HG03457 (cell line): ENCODE measurements at regions not wholly inside any gene's neighbourhood (a gene's known extent, or its start where the extent isn't known, plus 50 kb on each side); places are given as distances from the start of the nearest gene placed in this dataset.
A peak's percentile ranks its signal among the peaks of the same experiment; 100 is the strongest.

Source experiments
- ATAC-seq: cut with Tn5 transposase; IDR thresholded peaks from one replicate; pipeline ENCODE4 v1.9.1; 2021; ENCODE audit warnings: moderate number of reproducible peaks; ENCODE audit not compliant: unreplicated experiment

DNA sequence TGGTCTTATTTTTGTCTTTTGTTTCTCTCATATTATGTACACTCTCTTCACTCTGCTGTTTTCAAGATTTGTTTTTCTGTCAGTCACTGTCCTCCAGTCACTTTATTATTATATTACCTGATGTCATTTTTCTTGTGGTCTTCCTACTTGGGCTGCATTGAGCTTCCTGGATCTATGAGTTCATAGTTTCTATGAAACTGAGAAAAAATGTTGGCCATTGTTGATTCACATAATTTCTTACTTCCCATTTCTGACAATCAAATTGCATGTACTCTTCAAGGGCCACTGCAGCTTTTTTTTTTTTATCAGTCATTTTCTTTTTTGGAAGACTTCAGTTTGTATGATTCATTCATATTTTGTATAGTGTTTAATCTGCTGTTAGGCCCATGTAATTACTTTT is 1180.6 kb upstream of the GBE1 start:
- peak; percentile 64 for ATAC-seq

DNA sequence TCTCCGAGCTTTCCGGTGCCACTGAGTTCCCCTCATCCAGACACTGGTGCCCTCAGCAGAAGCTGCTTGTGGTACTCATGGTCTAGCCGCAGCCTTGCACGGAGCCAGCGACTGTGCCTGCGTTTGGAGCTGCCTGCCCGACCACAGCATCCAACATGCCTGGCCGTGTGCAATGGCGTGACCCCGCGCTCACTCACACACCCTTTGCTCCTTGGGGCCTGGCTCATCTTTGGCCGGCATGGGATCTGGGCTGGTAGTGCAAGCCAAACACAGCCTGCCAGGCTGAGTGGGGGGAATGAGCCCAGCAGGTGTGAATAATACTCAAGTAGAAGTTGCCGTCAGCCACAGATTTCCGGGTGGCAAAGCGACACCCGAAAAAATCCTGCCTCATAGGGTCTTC is 1178.7 kb upstream of the GBE1 start:
- no peak for ATAC-seq

DNA sequence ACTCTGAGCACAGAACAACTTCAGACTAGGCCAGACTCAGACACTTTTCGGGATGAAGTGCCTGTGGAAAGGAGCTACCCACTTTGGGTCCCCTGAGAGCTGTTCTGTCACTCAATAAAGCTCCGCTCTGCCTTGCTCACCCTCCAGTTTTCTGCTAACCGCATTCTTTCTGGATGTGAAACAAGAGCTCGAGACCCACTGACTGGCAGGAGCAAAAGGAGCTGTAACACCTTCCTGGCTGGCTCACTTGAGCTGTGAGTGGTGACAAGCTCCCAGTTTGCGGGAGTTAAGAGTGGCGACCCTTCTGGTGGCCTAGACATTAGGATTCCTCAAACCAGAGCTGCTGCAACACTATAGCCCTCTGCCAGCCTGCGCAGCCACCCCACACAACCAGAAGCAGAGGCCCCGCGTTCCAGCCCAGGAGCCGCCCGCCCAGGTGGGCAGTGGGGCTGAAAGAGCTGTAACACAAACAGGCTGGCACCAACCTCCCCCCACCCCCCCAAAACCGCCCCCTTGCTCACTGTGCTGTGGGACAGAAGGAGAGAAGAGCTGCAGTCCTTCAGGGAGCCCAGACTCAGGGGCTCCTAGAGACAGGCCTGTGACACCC is 1178.1 kb upstream of the GBE1 start:
- no peak for ATAC-seq

DNA sequence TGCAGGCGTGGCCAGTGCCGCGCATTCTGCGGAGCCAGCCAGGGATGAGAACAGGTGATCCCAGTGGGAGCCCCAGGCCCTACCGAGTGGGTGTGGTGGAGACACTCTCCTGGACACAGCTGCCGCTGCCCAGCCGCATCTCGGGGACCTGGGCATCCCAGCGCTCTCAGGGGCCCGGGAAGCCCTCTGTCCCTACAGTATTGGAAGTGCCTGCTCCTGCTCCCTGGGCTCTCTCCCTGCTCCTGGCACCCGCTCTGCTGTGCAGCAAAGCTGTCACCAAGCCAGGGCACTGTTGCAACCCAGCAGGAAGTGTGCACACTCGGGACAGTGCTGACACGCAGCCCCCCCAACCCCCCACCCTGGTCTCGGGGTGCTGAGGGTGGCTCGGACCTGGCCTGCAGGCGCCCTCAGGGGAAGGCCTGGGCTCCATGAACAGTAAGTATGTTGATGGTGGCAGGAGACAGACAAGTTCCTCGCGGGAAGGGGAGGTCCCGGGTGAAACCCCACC is 1177.4 kb upstream of the GBE1 start:
- ATAC-seq, result no peak

DNA sequence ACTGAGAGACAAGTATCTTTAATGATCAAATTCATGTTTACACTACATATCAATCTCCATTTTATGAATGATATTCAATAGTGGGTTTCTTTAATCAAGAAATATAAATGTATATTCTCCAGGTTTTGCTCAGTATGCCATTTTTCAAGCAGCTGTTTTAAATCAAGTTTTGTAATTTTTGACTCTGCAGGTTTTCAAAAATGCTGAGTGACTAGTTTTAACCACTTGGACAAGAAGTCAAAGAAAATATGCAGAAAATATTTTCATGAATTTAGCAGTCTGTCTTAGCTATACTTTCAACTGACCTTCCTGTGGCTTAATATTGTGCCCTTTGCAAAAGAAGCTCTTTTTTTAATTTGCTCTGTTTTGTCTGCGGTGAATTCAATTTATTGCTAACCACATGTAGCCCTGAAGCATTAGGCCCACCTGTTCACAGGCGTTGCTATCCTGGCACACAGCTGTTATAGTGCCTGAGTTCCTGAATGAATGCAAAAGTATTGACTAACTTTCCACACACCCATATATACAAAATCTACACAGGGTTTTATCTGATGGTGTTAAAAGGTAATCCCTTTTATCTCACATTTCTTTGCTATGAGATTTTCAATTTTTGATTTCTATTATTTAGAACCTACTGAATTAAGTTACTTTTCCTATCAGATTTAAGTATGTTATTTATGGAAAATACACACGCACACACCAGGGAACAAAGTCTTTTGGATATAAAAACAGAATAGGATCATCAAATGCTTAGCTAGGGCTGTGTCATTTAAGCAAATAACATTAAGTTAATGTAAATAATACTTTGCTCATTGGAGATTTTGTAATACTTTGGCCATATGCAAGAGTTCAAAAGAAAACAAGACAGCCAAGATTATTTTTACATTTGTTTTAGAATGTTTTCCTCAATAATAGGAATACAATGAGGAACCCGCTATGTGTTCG is 1166.1 kb upstream of the GBE1 start:
- no peak for ATAC-seq

DNA sequence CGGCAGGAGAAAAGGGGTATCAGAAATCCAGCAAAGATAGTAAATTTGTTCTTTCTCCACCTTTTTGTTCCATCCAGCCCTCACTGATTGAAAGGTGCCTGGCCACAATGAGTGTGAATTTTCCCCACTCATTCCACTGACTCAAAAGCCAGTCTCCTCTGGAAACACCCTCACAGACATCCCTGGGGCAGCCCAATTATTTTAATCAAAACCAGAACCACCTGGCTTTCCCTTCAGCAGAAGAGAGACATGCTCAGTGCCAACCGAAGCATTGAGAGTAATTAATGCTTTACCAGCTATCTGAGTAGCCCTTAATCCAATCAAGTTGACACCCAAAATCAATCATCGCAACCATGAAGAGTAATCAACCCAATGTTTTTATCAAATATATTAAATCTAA is 1129.6 kb upstream of the GBE1 start:
- no peak for ATAC-seq

DNA sequence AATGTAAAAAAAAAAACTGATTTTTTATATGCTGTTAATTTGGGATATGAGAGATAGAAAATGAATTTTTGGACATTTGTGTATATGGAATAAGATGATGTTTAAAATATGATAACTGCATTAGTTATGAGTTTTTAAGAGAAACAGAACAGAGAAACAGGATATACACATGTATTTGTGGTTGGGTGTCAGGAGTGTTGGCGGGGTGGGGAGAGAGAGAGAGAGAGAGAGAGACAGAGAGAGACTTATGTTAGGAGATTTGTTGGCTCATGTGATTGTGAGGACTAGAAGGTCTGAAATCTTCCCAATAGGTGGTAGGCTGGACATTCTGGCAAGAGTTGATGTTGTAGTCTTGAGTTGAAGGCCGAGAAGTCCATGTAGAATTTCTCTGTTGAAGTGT is 1121.6 kb upstream of the GBE1 start:
- ATAC-seq, result no peak

DNA sequence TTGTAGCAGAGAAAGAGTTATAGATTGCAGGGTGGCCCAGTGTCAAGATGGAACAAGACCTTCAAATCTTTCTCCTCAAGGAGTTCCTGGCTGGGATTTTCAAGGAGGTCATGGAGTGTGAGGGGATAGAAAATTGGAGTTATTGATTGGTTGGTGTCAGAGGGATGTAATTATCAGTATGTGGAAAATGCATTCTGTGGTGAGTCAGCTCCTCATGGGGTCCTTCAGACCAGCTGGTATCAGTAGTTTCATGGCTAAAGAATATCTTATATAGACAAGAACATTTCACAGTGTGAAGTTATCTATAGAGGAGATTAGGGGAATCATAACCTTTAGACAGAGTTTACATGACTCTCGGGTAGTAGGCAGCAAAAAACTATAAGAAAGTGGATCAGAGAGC is 1114.0 kb upstream of the GBE1 start:
- no peak for ATAC-seq

DNA sequence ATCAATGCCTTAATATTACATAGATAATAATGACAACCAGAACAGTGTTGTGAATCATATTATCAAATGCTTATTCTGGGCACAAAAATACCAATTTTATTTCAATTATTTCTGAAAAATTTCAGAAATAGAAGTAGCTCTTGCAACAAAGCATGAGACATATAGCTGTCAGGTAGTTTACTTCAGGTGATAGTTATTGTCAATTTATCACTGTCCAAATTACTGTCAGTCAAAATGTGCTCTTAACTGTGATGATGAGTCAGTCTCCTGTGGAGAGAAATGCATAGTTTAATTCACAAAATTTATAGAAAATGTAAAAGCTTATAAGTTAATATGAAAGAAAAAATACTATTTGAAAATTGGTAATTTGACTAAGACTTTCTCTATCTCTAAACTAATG is 1078.4 kb upstream of the GBE1 start:
- no peak for ATAC-seq

DNA sequence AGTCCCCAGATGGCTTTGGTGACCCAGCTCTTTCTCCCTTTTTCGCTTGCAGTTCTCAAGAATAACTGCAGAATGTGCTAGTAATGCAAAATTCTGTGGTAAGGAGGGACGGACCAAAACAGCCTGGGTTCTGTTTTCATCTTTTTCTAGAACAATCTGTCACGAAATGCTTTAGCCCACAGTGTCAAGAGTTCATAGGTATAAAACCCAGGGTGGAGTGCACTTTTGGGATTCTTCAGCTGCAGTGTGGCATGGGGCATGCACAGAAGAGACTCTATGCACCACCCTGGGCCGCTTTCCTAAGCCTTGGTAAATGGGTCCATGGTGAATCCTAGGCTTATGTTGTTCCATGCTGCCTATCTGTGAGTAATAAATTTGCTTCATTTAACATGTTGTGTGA is 1072.7 kb upstream of the GBE1 start:
- no peak for ATAC-seq

DNA sequence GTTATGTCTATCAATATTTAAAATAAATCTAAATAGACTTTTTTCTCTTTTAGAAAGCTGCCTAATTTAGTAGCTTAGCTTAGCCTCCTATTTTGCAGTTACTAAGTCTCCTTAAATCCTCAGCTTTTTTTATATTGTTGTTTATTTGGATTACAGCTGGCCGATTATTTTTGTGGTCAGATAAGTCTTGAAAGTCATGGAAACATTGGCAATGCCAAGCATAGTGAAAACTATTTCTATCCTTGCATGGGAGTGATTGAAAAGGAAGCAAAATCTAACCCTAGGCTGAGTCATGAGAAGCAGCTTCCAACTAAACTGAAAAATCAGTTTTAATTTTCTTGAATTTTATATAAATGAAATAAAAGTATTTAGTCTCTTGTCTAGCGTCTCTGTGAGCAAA is 1063.0 kb upstream of the GBE1 start:
- ATAC-seq, result no peak

DNA sequence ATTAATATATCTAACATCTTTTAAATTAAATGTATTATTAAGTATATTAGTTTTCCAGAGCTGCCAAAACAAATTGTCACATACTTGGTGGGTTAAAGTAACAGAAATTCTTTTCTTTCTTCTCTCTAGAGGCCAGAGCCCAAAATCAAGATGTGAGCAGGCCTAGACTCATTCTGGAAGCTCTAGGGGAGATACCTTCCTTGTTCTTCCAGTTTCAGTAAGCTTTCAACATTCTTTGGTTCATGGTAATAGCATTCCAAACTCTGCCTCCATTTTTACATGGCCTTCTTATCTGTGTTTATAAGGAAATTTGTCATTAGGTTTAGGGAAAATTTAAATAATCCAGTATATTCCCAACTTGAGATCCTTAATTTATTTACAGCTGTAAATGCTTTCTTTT is 1054.6 kb upstream of the GBE1 start:
- no peak for ATAC-seq

DNA sequence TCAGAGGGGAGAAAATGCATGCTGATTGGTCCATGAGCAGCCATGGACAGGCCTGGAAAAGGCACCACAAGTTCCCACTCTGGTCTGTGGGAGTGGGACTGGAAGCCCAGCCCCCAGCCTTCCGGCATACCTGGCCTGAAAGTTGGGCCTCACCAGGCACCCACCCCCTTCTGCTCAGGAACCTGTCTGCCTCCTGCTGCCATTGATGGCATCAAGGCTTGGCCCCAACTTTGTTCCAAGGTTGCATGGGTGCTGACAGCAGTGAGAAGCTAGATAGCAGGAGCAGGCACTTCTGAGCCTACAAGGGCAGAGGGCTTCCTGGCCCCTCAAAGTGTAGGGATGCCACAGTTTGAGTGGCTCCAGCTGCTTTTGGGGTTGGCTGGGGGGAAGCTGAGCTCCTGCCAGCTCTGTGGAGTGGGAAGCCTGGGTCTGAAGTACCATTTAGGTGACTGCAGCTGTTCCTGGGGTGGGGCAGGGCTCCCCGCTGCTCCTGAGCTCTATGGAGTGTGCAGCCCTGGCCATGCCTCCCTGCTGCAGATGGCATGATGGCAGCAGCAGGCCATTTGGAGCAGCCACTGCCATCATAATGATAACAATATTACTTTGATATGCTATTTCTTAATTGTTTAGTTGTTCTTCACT is 1054.1 kb upstream of the GBE1 start:
- ATAC-seq, result no peak

DNA sequence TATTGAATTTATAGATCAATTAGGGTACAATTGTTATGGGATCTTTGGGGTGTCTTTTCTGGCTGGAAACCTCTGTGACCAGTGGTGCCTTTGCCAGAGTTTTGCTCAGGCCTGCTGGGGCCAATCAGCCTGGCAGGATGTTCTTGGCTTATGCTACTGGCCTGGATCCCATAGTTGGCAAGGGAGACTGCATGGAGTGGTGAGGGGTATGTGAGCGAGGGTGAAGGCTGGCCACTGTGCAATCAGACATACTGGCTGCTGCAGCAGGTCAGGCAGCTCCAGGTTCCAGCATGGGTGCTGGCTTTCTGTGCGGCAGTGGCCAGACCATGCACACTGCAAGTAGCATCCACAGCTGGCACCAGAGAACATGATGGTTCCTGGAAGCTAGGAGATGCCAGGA is 1053.2 kb upstream of the GBE1 start:
- ATAC-seq, result no peak

DNA sequence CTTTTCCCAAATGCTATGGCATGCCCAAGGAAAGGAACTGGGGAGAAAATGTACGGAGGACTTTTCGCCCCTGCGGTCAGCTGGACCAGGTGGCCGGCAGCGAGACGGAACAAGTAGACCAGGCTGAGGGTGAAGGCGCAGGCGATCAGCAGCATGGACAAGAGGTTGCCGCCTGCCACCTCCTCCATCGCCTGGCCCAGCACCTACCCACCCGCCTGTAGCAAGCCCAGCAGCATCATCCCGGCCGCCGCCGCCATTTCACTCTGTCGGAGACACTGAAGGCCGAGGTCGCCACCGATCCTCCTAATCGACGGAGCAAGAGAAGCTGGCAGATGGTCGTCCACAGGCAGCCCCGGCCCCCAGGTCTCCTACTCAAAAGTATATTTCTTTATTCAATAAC is 1046.3 kb upstream of the GBE1 start:
- ATAC-seq, result no peak

DNA sequence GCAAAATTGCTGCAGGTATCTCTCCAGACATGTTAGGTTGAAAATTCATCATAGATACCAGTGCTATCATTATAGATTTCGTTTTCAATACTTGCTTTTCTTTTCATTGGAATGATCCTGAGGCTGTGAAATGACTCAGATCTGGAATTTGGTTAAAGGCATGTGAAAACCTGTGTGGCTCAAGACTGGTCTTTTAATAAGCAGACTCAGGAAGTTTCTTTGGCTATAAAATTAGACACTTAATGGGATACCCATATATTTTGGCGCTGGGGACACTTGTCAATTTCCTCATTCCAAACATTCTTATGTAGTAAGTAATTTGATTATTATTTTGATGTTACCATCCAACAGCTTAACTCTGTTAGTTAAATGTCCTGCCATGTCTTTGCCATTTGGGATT is 1041.1 kb upstream of the GBE1 start:
- no peak for ATAC-seq

DNA sequence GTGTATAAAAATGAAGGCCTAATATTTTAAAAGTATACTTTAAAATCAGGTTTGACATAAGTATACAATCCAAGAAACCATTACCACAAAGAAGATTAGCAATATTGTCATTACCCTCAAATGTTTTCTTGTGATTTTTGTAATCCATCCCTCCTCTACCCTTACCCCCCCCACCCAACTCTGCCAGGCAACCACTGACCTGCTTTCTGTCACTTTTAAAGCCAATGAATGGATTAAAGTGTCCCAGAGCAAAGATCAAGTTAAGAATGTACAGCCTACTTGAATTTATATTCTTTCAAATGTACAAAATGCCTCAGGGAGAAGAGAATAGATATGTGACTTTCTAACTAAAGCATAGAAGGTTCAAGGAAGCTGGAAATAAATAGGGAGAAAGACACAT is 1038.8 kb upstream of the GBE1 start:
- ATAC-seq, result no peak

DNA sequence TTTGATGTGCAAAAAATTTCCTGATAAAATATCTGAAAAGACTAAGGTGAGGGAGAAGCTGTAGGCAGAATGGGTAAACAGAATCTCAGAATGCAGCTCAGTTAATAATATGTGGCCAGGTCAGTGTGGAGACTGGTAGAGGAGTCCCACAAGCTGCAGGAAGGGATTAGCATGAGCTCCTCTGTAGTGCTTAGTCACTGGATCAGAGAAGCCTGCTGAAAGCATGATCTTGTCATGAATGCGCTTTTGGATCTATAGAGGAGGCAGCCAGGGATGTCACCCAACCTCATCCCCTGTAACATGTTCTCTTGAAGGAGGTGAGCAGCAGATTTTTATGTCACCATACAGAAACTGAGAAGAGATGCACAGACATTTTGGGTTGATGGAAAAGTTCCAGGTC is 1035.3 kb upstream of the GBE1 start:
- ATAC-seq, result no peak

DNA sequence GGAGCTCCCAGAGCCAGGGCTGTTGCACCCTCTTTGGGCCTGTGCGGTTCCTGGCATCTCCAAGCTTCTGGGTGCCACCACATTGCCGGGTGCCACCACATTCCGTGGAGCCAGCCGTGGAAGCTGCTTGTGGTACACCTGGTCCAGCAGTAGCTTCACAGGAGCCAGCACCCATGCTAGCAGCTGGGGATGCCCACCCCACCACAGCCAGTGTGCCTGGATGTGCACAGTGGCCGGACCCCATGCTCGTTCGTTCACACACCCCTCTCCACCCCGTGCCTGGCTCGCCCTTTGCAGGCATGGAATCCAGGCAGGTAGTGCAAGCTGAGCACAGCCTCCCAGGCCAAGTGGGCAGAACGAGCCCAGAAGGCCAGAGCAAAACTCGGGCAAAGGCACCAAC is 1029.8 kb upstream of the GBE1 start:
- no peak for ATAC-seq

DNA sequence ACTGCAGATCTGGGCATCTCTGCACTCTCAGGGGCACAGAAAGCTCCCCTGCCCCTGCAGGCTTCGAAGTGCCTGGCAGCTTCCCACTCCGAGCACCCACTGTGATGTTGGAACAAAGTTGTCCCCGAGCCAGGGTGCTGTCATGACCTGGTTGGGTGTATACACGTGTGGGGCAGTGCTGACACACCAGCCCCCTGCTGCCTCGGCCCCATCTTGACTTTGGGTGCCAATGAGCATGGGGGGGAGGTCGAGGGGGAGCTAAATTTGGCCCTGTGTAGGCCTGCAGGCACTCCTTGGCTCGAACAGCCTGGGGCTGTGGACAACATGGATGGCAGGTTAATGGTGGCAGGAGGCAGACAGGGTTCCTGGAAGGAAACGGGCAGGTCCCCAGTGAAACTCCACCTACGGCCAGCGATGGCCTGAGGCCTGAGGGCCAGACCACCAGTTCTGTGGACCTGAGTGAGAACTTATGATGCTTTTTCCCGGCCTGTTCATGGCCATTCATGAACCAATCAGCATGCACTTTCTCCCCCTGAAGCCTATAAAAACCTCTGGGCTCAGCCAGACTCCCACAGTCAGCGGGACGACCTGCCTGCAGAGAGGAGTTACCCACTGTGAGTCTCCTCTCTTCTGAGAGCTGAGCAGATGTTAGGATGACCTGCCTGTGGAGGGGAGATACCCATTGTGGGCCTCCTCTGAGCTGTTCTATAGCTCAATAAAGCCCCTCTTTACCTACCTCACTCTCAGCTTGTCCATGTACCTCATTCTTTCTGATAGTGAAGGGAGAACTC is 1029.1 kb upstream of the GBE1 start:
- no peak for ATAC-seq

DNA sequence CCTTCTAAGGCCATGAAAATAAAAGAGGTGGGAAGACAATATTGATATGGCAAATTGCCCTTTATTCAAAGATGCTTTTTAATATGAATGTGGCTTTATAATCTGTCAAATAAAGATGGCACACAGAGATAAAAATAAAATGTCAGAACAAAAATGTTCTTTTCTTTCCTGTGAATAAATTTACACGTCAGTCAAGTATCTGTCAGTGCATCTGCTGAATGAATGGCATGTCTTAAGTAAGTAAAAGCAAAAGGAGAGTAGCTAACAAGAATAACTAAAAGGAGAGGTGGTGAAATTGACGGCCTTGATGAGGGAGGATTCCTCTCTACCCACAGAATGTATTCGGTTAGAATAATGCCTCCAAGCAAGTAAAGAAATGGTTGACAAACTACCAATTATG is 1021.7 kb upstream of the GBE1 start:
- no peak for ATAC-seq
